Breast epithelium (tissue), 3 donors: ENCODE measurements at regions not wholly inside any gene's neighbourhood (a gene's known extent, or its start where the extent isn't known, plus 50 kb on each side); places are given as distances from the start of the nearest gene placed in this dataset.

Experiments used
- POLR2A ChIP-seq: fragments of 450-650 bp; IDR thresholded peaks from one replicate; pipeline ENCODE4 v1.6.1; 2016; ENCODE audit warnings: antibody characterized with exemption, mild to moderate bottlenecking, moderate library complexity
- POLR2AphosphoS5 ChIP-seq, 3 donors: sonication (generic); formaldehyde crosslinking; IDR thresholded peaks; one replicate each; pipeline ENCODE4 v1.6.1; 2017; ENCODE audit warnings: antibody characterized with exemption in 3 of 3
- TF ChIP-seq, protein P1 (sequence below), 3 donors: fragments of 450-650 bp; IDR thresholded peaks; one replicate each; pipeline ENCODE4 v1.5.1; 2016 to 2017; ENCODE audit warnings: antibody characterized with exemption in 3 of 3, mild to moderate bottlenecking in 3 of 3, moderate library complexity in 3 of 3

DNA sequence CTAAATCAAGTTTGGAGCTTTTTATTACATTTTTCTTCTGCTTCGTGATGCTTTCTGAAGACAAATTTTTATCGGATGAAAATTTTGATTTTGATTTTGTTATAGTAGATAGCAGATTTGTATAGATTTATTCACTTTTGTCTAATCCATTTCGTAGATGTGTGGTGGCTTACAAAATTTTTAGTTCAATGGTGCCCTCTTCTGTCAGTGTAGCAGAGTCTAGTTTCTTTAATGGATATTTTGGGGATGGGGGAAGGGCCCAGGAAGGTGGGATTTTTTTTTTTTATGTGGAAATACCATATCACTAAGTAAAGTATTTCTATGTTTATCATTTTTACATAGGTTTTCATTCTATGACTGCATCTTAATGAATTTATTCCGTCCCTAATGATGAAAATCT is 259.9 kb upstream of the TARS1 start:
- TF ChIP-seq, protein P1, sequence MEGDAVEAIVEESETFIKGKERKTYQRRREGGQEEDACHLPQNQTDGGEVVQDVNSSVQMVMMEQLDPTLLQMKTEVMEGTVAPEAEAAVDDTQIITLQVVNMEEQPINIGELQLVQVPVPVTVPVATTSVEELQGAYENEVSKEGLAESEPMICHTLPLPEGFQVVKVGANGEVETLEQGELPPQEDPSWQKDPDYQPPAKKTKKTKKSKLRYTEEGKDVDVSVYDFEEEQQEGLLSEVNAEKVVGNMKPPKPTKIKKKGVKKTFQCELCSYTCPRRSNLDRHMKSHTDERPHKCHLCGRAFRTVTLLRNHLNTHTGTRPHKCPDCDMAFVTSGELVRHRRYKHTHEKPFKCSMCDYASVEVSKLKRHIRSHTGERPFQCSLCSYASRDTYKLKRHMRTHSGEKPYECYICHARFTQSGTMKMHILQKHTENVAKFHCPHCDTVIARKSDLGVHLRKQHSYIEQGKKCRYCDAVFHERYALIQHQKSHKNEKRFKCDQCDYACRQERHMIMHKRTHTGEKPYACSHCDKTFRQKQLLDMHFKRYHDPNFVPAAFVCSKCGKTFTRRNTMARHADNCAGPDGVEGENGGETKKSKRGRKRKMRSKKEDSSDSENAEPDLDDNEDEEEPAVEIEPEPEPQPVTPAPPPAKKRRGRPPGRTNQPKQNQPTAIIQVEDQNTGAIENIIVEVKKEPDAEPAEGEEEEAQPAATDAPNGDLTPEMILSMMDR (IDR thresholded peaks at IDR 0.05): no peak
- TF ChIP-seq POLR2AphosphoS5 (IDR thresholded peaks at IDR 0.05) (no peak), POLR2A (no peak)
